Liver (tissue), 8 donors: ENCODE measurements at regions not wholly inside any gene's neighbourhood (a gene's known extent, or its start where the extent isn't known, plus 50 kb on each side); places are given as distances from the start of the nearest gene placed in this dataset.

Experiments
- DNase-seq: peaks from one replicate; pipeline ENCODE4 v3.0.0-alpha.2; 2017; ENCODE audit warnings: low spot score
- H3K27ac ChIP-seq, 2 donors: one replicate each; pipeline ENCODE4 v1.7.0; 2013; ENCODE audit warnings: inconsistent platforms in 2 of 2, low read length in 2 of 2, control low read depth in 1 of 2, low read depth in 1 of 2, mild to moderate bottlenecking in 1 of 2
- H3K27me3 ChIP-seq, 4 donors: one replicate each; pipeline versions ENCODE4 v1.6.1 to v1.7.0; 2013; ENCODE audit warnings: low read length in 3 of 4, inconsistent platforms in 1 of 4, mild to moderate bottlenecking in 1 of 4, moderate library complexity in 1 of 4; ENCODE audit not compliant: control insufficient read depth in 4 of 4, insufficient read depth in 4 of 4
- H3K36me3 ChIP-seq, 4 donors: one replicate each; pipeline versions ENCODE4 v1.6.1 to v1.7.0; 2013; ENCODE audit warnings: low read length in 3 of 4, mild to moderate bottlenecking in 3 of 4, low read depth in 1 of 4, moderate library complexity in 1 of 4; ENCODE audit not compliant: control insufficient read depth in 4 of 4, insufficient read depth in 3 of 4
- H3K4me1 ChIP-seq, 4 donors: one replicate each; pipeline versions ENCODE4 v1.6.1 to v1.7.0; 2013; ENCODE audit warnings: low read length in 3 of 4, mild to moderate bottlenecking in 3 of 4, moderate library complexity in 1 of 4; ENCODE audit not compliant: control insufficient read depth in 4 of 4, insufficient read depth in 4 of 4
- H3K4me3 ChIP-seq, 3 donors: one replicate each; pipeline versions ENCODE4 v1.6.1 to v1.7.0; 2013; ENCODE audit warnings: low read length in 3 of 3, control low read depth in 1 of 3, low read depth in 1 of 3, mild to moderate bottlenecking in 1 of 3
- H3K9ac ChIP-seq, 2 donors: one replicate each; pipeline ENCODE4 v1.7.0; 2013; ENCODE audit warnings: low read length in 2 of 2, mild to moderate bottlenecking in 2 of 2, moderate library complexity in 2 of 2, control low read depth in 1 of 2, low read depth in 1 of 2
- H3K9me3 ChIP-seq, 4 donors: one replicate each; pipeline versions ENCODE4 v1.6.1 to v1.7.0; 2013; ENCODE audit warnings: low read length in 3 of 4; ENCODE audit not compliant: control insufficient read depth in 4 of 4
- ATF3 ChIP-seq: IDR thresholded peaks from 2 replicates; pipeline ENCODE4 v1.6.1; 2016; ENCODE audit warnings: antibody characterized with exemption
- CTCF ChIP-seq: fragments of 150-350 bp; IDR thresholded peaks from 2 replicates; pipeline ENCODE4 v1.5.1; 2017; ENCODE audit warnings: improper control_type of control experiment, low read depth, low read length; ENCODE audit not compliant: missing input control
- EGR1 ChIP-seq, 2 donors: IDR thresholded peaks; 2 replicates each; pipeline ENCODE4 v1.6.1; 2016 to 2018; ENCODE audit warnings: antibody characterized with exemption in 2 of 2, low read depth in 2 of 2
- FOXA1 ChIP-seq: IDR thresholded peaks from 2 replicates; pipeline ENCODE4 v1.6.1; 2016; ENCODE audit warnings: antibody characterized with exemption
- FOXA2 ChIP-seq: IDR thresholded peaks from 2 replicates; pipeline ENCODE4 v1.6.1; 2016; ENCODE audit warnings: antibody characterized with exemption
- GABPA ChIP-seq, 2 donors: IDR thresholded peaks in 1 of 2; conservative IDR thresholded peaks in 1 of 2; 2 replicates each; pipeline ENCODE4 v1.6.1; 2016; ENCODE audit warnings: antibody characterized with exemption in 2 of 2, mild to moderate bottlenecking in 1 of 2, moderate library complexity in 1 of 2
- HNF4A ChIP-seq, 2 donors: conservative IDR thresholded peaks; 2 replicates each; pipeline ENCODE4 v1.6.1; 2016; ENCODE audit warnings: antibody characterized with exemption in 2 of 2, mild to moderate bottlenecking in 2 of 2
- HNF4G ChIP-seq: IDR thresholded peaks from 2 replicates; pipeline ENCODE4 v1.6.1; 2016; ENCODE audit warnings: antibody characterized with exemption
- JUND ChIP-seq, 2 donors: IDR thresholded peaks; 2 replicates each; pipeline ENCODE4 v1.6.1; 2016; ENCODE audit warnings: antibody characterized with exemption in 2 of 2
- MAX ChIP-seq: IDR thresholded peaks from 2 replicates; pipeline ENCODE4 v1.6.1; 2016; ENCODE audit warnings: antibody characterized with exemption
- NR2F2 ChIP-seq: IDR thresholded peaks from 2 replicates; pipeline ENCODE4 v1.6.1; 2016; ENCODE audit warnings: antibody characterized with exemption
- RAD21 ChIP-seq, 2 donors: IDR thresholded peaks; 2 replicates each; pipeline ENCODE4 v1.6.1; 2016; ENCODE audit warnings: antibody characterized with exemption in 2 of 2, mild to moderate bottlenecking in 2 of 2
- REST ChIP-seq: IDR thresholded peaks from 2 replicates; pipeline ENCODE4 v1.6.1; 2016; ENCODE audit warnings: antibody characterized with exemption, mild to moderate bottlenecking
- RXRA ChIP-seq, 2 donors: IDR thresholded peaks; 2 replicates each; pipeline ENCODE4 v1.6.1; 2017 to 2018; ENCODE audit warnings: antibody characterized with exemption in 2 of 2, mild to moderate bottlenecking in 1 of 2
- SP1 ChIP-seq: IDR thresholded peaks from 2 replicates; pipeline ENCODE4 v1.6.1; 2018; ENCODE audit warnings: antibody characterized with exemption, mild to moderate bottlenecking
- TAF1 ChIP-seq: conservative IDR thresholded peaks from 2 replicates; pipeline ENCODE4 v1.6.1; 2016; ENCODE audit warnings: antibody characterized with exemption, mild to moderate bottlenecking
- YY1 ChIP-seq: IDR thresholded peaks from 2 replicates; pipeline ENCODE4 v1.6.1; 2016; ENCODE audit warnings: antibody characterized with exemption, mild to moderate bottlenecking
- ZBTB33 ChIP-seq: IDR thresholded peaks from 2 replicates; pipeline ENCODE4 v1.6.1; 2016; ENCODE audit warnings: antibody characterized with exemption
- WGBS: extraction: QIAGEN DNeasy Blood & Tissue Kit; methylation state at CpG from one replicate; pipeline ENCODE4 v1.1.7; 2013; 5-methylcytosine and 5-hydroxymethylcytosine counted together
- donor health status: healthy.
- donor health status: healthy.
- donor health status: healthy.
- donor health status: healthy.
- donor health status: healthy.

GRCh38 chr2:109045505-109045904 is 56.5 kb upstream of the EDAR start:
- no peak overlapping the region for H3K9ac ChIP-seq
- H3K4me1 ChIP-seq, result no peaks in the 10 kb centered on the region
- DNase-seq, result no peak
- H3K27ac ChIP-seq, result no peak overlapping the region
- H3K4me3 ChIP-seq, result no peak overlapping the region
- WGBS, result 74% methylated on average over 9 of the region's 9 CpGs
- no peaks in the 10 kb centered on the region for H3K9me3 ChIP-seq
- H3K27me3 ChIP-seq, result no peaks in the 10 kb centered on the region
- TF ChIP-seq JUND (IDR thresholded peaks at IDR 0.05) (no peak), FOXA1 (no peak), CTCF (no peak), RXRA (IDR thresholded peaks at IDR 0.05) (no peak), SP1 (no peak), GABPA (IDR thresholded peaks at IDR 0.05 in 1 of 2, conservative IDR thresholded peaks at IDR 0.05 in 1 of 2) (no peak)
- H3K36me3 ChIP-seq, result no peaks in the 10 kb centered on the region

- Histone ChIP-seq H3K4me3 (no peak overlapping the region), H3K4me1 (no peaks in the 10 kb centered on the region), H3K27me3 (no peaks in the 10 kb centered on the region), H3K9ac (no peak overlapping the region), H3K27ac (no peak overlapping the region), H3K9me3 (no peaks in the 10 kb centered on the region), H3K36me3 (no peaks in the 10 kb centered on the region)
- 89% methylated on average over 4 of the region's 4 CpGs for WGBS
- no peak for DNase-seq
- TF ChIP-seq NR2F2 (no peak), JUND (IDR thresholded peaks at IDR 0.05) (no peak), EGR1 (IDR thresholded peaks at IDR 0.05; ENCODE audit: low read depth in 2 of 2) (no peak), SP1 (no peak), CTCF (no peak), MAX (no peak), GABPA (IDR thresholded peaks at IDR 0.05 in 1 of 2, conservative IDR thresholded peaks at IDR 0.05 in 1 of 2) (no peak), TAF1 (no peak), HNF4A (conservative IDR thresholded peaks at IDR 0.05) (no peak), RAD21 (IDR thresholded peaks at IDR 0.05) (no peak), YY1 (no peak), HNF4G (no peak), FOXA1 (no peak), FOXA2 (no peak), RXRA (IDR thresholded peaks at IDR 0.05) (no peak), ZBTB33 (no peak), ATF3 (no peak), REST (no peak)
These were observed 50.0 kb upstream of the EDAR start for GRCh38 chr2:109038992-109039391.
